LNCaP clone FGC (cell line): ENCODE measurements at regions not wholly inside any gene's neighbourhood (a gene's known extent, or its start where the extent isn't known, plus 50 kb on each side); places are given as distances from the start of the nearest gene placed in this dataset.

Experiments used
- DNase-seq: peaks from one replicate; pipeline ENCODE4 v3.0.0-alpha.2; 2011; ENCODE audit warnings: low read depth
- H3K4me3 ChIP-seq: 2 replicates; pipeline ENCODE4 v1.5.1; 2011; ENCODE audit warnings: mild to moderate bottlenecking, low read depth, low read length, control low read depth
- CTCF ChIP-seq: IDR thresholded peaks from 2 replicates; pipeline ENCODE4 v1.5.1; 2012; ENCODE audit warnings: mild to moderate bottlenecking; ENCODE audit not compliant: control insufficient read depth, insufficient read depth; ENCODE audit errors: extremely low read depth

- no peak for DNase-seq
- no peak for TF ChIP-seq CTCF
- H3K4me3 ChIP-seq, result no peak overlapping the region
Measured at GRCh38 chr20:58112017-58112781, 116.3 kb downstream of the ANKRD60 start.

GRCh38 chr20:58111310-58112016 lies 117.0 kb downstream of the ANKRD60 start:
- no peak for TF ChIP-seq CTCF
- no peak overlapping the region for H3K4me3 ChIP-seq
- no peak for DNase-seq

GRCh38 chr20:58109918-58110635 lies 118.4 kb downstream of the ANKRD60 start:
- DNase-seq, result no peak
- H3K4me3 ChIP-seq, result no peak overlapping the region
- TF ChIP-seq CTCF, result no peak

GRCh38 chr20:58109126-58109880 lies 119.2 kb downstream of the ANKRD60 start:
- no peak for TF ChIP-seq CTCF
- H3K4me3 ChIP-seq, result no peak overlapping the region
- DNase-seq, result no peak

GRCh38 chr20:58107533-58107932 lies 120.9 kb downstream of the ANKRD60 start:
- no peak for DNase-seq
- no peak overlapping the region for H3K4me3 ChIP-seq
- no peak for TF ChIP-seq CTCF

- no peak for TF ChIP-seq CTCF
- DNase-seq, result no peak
Measured at GRCh38 chr20:58106143-58106750, 122.2 kb downstream of the ANKRD60 start.

More at GRCh38 chr20:58106143-58106750, 122.2 kb downstream of the ANKRD60 start:
- no peak overlapping the region for H3K4me3 ChIP-seq
